ENCODE measurements at regions not wholly inside any gene's neighbourhood (a gene's known extent, or its start where the extent isn't known, plus 50 kb on each side); places are given as distances from the start of the nearest gene placed in this dataset.

DNA sequence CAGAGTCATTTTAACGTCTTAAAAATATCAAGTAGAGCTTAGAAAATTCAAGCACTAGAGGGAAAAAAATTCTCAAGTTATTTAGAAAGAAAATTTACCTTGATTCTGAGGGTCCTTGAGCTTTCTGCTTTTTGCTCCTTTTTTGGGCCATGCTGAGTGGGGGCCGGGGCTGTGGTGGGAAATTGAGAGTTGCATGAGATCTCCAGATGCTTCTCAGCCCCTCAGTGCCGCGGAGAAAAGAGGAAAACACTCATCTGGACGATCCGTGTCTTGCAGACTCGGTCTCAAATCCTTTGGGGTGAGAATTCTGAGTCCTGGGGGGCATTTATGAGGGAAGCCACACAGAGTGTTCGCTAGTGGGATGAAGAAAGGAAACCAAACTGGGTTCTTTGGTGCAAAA is 700.8 kb downstream of the TBC1D22A start:
- TF ChIP-seq, protein P1, sequence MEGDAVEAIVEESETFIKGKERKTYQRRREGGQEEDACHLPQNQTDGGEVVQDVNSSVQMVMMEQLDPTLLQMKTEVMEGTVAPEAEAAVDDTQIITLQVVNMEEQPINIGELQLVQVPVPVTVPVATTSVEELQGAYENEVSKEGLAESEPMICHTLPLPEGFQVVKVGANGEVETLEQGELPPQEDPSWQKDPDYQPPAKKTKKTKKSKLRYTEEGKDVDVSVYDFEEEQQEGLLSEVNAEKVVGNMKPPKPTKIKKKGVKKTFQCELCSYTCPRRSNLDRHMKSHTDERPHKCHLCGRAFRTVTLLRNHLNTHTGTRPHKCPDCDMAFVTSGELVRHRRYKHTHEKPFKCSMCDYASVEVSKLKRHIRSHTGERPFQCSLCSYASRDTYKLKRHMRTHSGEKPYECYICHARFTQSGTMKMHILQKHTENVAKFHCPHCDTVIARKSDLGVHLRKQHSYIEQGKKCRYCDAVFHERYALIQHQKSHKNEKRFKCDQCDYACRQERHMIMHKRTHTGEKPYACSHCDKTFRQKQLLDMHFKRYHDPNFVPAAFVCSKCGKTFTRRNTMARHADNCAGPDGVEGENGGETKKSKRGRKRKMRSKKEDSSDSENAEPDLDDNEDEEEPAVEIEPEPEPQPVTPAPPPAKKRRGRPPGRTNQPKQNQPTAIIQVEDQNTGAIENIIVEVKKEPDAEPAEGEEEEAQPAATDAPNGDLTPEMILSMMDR (conservative IDR thresholded peaks at IDR 0.05; ENCODE audit: low read depth, low read length): no peak
- no peak for TF ChIP-seq MAZ (IDR thresholded peaks at IDR 0.05; ENCODE audit: borderline replicate concordance, low read depth, low read length)
- TF ChIP-seq POLR2A (IDR thresholded peaks at IDR 0.05; ENCODE audit: low read depth, low read length): no peak
- no peak for TF ChIP-seq CHD1 (IDR thresholded peaks at IDR 0.05; ENCODE audit: low read depth, low read length)
- no peak for TF ChIP-seq CEBPB (IDR thresholded peaks at IDR 0.05; ENCODE audit: low read depth, low read length)
- TF ChIP-seq, protein P2, sequence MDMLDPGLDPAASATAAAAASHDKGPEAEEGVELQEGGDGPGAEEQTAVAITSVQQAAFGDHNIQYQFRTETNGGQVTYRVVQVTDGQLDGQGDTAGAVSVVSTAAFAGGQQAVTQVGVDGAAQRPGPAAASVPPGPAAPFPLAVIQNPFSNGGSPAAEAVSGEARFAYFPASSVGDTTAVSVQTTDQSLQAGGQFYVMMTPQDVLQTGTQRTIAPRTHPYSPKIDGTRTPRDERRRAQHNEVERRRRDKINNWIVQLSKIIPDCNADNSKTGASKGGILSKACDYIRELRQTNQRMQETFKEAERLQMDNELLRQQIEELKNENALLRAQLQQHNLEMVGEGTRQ (IDR thresholded peaks at IDR 0.05; ENCODE audit: low read depth, low read length): no peak
- TF ChIP-seq FOS (IDR thresholded peaks at IDR 0.05; ENCODE audit: low read depth, low read length): no peak
- TF ChIP-seq RAD21 (IDR thresholded peaks at IDR 0.05; ENCODE audit: low read length): no peak

Measured in IMR-90 (cell line).